Left kidney (tissue), 1 donor: ENCODE measurements at regions not wholly inside any gene's neighbourhood (a gene's known extent, or its start where the extent isn't known, plus 50 kb on each side); places are given as distances from the start of the nearest gene placed in this dataset.

Experiments used
- DNase-seq: peaks from one replicate; pipeline ENCODE4 v3.0.0-alpha.2; 2013

GRCh38 chr5:158482125-158482524, 617.6 kb downstream of the EBF1 start:
- DNase-seq, result no peak

DNA sequence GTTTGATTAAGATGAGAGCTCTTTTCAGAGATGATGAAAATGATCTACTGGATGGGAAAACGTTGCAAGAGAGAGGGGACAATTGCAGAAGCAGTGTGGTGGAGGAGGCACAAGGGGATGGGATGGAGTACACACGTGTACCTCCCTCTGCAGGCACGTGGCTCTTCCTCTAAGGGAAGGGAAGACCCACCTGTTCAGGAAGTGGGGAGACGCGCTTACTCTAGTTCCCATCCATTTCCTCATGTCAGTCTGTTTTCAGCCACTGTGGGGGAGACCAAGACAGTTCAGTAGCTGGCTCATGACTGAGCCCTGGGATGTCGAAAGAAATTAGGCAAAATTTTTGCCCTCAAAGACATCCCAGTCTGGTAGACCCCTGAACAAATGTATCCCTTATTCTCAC, 619.2 kb upstream of the CLINT1 start:
- DNase-seq, result no peak

- DNase-seq, result no peak
Observed at GRCh38 chr5:158477214-158477613, 618.3 kb upstream of the CLINT1 start.

DNA sequence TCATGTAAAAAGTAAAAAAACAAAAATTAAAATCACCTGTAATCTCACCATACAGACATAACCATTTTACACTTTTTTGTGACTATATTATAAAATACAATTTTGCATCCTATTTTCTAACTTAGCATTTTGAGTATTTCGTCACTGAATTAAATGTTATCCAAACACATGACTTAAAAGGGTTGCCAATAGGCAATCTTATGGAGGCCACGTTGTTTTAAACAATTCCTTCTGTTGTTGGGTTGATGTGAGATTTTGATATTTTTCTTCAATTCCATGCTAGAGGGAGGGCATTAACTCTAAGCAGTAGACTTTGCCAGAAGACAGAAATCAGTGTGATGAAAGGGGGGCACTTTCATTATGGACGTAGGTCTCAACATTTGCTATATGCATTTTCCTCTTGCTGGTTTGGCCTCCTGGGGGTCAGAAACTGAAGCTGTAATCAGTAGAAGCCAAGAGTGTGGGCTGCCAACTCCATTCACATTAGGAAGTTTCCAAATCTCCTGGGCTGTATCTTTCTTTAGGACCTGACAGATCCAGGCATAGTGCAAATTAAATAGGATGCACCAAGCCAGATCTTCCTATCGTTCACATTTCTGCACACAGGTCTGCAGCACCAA, 614.2 kb upstream of the CLINT1 start:
- DNase-seq, result no peak

DNA sequence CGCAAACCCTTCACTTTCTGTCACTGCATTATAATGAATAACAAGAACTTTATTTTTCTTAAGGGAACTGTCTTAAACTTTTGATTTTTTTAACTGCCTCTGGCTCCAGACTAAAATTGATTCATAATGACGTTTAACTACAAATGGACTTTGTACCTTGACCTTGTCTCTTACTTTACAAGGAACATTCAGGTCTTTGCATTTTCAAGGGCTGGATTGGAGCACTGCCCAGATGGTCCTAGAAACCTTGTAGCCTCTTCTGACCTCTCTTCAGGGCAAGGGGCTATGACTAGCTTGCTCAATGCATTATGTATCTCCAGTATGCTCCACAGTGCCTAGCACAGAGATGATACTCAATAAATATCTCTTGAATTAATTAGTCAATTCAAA, 612.6 kb upstream of the CLINT1 start:
- no peak for DNase-seq

GRCh38 chr5:158470764-158471534, 612.0 kb upstream of the CLINT1 start:
- no peak for DNase-seq

- no peak for DNase-seq
Observed at GRCh38 chr5:158468444-158468843, 609.5 kb upstream of the CLINT1 start.

GRCh38 chr5:158466191-158466590, 607.2 kb upstream of the CLINT1 start:
- no peak for DNase-seq

DNA sequence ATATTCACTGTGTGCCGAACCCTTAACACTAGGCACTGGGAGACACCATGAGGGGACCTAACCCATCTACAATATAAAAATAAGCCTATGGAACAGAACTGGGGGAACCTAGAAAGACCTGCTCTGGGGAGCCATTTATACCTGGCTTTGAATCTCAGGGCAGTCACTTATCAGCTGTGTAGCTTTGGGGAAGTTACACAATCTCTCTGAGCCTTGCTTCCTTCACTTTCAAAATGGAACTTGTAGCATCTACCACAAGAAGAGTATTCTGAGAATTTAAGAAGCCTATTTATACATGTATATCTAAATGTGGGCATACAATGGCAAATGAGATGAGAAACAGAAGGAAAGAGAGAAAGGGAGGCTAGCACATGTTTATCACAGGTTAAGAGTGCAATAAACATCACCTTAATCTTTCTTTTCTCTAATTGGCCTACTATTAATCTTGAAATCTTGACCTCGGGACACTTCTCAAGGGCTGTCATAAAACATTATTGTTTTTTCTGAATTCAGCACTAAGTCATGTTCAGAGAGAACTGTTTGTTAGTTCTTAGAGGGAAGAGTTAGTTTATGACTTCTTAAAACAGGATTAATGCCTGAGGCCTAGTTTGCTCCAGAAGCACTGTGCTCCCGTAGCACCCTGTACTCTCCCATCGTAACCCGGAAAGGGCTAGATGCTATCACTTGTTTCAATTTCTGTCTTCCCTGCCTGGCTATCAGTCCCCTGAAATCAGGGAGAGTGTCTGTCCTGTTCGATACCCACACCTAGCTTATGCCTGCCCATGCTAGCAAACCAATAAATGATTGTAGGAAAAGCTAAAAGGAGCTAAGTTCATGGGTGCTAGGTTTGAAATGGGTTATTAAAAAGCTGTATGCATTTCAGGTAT, 606.4 kb upstream of the CLINT1 start:
- DNase-seq, result no peak

- no peak for DNase-seq
Observed at GRCh38 chr5:158464383-158464782, 605.4 kb upstream of the CLINT1 start.

- DNase-seq, result no peak
Observed at GRCh38 chr5:158463938-158464337, 605.0 kb upstream of the CLINT1 start.

DNA sequence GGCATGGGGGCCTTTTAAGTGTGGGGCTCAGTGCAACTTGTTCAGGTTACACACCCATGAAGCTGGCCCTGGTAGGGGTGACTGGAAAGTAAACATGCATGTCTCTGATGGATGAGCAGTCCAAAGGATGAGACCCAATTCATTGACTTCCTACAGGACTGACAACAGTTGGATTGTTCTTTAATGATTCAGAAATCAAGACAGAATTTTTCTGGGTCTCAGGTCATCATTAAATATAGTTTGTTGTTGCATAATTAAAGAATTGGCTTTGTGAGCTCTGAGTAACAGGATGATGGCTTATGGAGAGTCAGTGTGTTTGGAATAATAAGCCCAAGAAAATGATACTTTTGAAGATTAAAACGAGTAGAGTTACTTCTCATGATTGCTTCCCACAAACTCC, 604.2 kb upstream of the CLINT1 start:
- no peak for DNase-seq

- no peak for DNase-seq
Observed at GRCh38 chr5:158462349-158463114, 603.6 kb upstream of the CLINT1 start.

DNA sequence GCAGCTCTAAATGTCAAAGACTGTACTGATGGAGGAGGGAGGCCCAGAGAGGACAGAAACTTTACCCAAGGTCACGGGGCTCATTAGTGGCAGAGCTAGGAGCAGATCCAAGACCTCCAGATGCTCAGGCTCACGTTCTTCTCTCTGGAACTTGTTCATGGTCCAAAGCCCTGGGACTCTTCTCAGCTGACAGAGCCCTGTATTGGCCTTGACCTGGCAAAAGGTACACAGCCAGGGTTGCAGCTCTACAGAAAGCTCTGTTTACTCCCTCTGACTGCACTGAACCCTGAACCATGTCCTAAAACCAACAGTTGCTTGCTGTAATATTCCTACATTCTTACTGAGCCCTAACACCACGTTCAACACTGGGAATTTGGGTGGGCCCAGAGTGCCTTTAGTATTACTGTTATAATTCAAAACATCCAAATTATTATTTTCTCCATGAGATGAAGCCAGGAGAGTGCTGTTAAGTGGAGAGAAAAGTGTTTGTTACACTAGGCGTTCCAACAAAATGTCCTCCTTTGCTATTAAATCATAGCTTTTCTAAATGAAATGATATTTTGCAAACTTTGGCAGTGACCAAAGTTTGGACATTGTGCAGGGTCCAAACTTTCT, 602.4 kb upstream of the CLINT1 start:
- no peak for DNase-seq

DNA sequence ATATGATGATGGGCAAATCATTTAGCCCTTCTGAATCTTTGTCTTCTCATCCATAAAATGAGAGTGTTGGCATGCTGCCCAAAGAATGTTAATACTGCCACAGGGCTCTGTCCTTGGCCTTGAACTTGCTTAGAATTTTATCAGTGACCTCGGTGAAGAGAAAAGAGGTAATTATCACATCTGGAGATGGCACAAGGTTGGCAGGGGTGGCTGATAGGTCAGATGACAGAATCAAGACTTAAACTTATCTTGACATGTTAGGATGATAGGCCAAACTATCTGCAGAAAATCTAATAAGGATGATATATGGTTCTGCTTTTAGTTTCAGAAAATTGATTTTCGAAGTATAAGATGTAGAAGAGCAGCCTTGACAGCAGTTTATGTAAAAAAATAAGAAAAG, 599.1 kb upstream of the CLINT1 start:
- DNase-seq, result no peak

- DNase-seq, result no peak
Observed at GRCh38 chr5:158456756-158457155, 597.8 kb upstream of the CLINT1 start.

GRCh38 chr5:158456241-158456640, 597.3 kb upstream of the CLINT1 start:
- DNase-seq, result no peak

GRCh38 chr5:158451993-158452672, 593.2 kb upstream of the CLINT1 start:
- no peak for DNase-seq

DNA sequence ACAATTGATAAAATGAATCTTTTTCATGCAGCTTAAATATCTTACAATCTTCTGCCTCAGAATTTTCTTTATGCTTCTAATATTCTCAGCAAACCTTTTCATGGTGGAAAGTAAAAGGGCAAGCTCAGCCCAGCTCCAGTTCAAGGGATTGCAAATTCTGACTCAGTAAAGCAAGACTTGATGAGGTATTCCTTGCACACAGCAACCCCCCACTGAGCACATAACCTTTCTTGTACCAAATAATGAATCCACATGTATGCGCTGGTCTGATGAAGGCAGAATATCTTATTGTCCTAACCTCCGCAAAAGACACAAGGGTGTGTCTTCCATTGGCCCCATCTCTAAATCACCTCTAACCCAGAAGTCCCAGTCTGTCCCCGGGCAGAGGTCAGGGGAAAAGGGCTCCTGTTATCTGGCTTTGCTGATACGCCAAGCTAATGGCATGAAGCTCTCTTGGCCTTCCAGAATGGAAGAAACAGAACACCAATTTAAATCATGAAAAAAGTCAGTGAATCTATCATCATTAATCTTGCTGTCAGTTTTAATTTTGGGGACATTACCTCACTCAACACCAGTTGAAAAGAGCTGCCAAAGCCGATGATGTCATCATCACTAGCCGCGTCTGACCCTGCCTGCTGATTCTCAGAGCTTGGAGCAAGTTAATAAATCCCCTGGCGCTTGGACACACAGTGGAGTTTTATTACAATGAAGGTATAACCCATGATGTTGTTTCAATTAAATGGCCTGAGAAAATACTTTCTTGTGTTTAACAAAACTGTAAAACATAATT, 592.5 kb upstream of the CLINT1 start:
- DNase-seq, result no peak

- no peak for DNase-seq
Observed at GRCh38 chr5:158450751-158451171, 591.8 kb upstream of the CLINT1 start.
